ENCODE measurements at regions not wholly inside any gene's neighbourhood (a gene's known extent, or its start where the extent isn't known, plus 50 kb on each side); places are given as distances from the start of the nearest gene placed in this dataset.
A peak's percentile ranks its signal among the peaks of the same experiment; 100 is the strongest.
"Not testable (repeated sequence)": the region's sequence is repeated elsewhere in the genome, so short reads cannot be mapped to it uniquely, and the experiment has no call there.

DNA sequence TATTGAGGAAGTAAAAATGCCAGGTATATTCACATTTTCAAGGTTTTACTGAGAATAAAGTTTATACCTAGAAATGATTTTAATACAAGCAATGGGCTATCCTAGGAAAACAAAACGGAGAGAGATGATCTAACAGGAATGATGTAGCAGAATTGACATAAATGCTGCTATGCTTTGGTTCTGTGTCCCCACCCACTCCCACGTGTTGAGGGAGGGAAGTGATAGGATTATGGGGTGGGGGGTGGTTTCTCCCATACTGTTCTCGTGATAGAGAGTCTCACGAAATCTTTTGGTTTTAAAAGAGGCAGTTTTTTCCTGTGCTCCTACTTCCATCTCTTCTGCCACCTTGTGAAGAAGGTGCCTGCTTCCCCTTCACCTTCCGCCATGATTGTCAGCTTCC lies 236.2 kb upstream of the ZNF337 start:
- ATAC-seq; intact Hi-C loops (cut with DNase I); DNase-seq (ENCODE audit: low spot score): not testable (repeated sequence)

- DNase-seq (ENCODE audit: low spot score); ATAC-seq: not testable (repeated sequence)
These were observed 235.5 kb upstream of the ZNF337 start for GRCh38 chr20:25932170-25932569.

GRCh38 chr20:25902321-25902720 lies 205.7 kb upstream of the ZNF337 start:
- intact Hi-C loops (cut with DNase I); ATAC-seq; DNase-seq (ENCODE audit: low spot score): not testable (repeated sequence)

More at GRCh38 chr20:25932170-25932569, 235.5 kb upstream of the ZNF337 start:
- intact Hi-C loops (cut with DNase I): not testable (repeated sequence)

GRCh38 chr20:25898663-25899062 lies 202.0 kb upstream of the ZNF337 start:
- DNase-seq (ENCODE audit: low spot score); ATAC-seq; intact Hi-C loops (cut with DNase I): not testable (repeated sequence)

GRCh38 chr20:25879096-25879495 lies 182.4 kb upstream of the ZNF337 start:
- ATAC-seq; intact Hi-C loops (cut with DNase I); DNase-seq (ENCODE audit: low spot score): not testable (repeated sequence)

DNA sequence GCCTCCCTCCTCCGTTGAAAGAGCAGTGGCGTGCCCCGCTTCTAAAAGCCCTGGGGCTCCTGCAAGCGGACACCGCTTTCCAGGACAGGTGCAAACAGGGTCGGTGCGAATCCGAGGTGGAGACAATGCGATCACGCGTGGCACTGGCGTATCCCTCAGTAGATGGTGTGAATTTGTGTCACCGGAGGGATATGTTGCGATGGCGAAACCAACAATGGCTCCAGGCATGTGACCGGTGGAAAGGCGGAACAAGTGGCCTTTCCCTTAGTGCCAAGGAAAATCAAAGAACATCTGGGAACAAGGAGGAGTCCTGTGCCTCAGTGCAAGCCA lies 172.0 kb upstream of the ZNF337 start:
- DNase-seq (ENCODE audit: low spot score); intact Hi-C loops (cut with DNase I): not testable (repeated sequence)
- ATAC-seq: peak; percentile 28

- ATAC-seq (peak; percentile 96), DNase-seq (ENCODE audit: low spot score) (peak; percentile 85)
- intact Hi-C loops (cut with DNase I): no loop called here
These were observed 171.4 kb upstream of the ZNF337 start for GRCh38 chr20:25867776-25868649.

DNA sequence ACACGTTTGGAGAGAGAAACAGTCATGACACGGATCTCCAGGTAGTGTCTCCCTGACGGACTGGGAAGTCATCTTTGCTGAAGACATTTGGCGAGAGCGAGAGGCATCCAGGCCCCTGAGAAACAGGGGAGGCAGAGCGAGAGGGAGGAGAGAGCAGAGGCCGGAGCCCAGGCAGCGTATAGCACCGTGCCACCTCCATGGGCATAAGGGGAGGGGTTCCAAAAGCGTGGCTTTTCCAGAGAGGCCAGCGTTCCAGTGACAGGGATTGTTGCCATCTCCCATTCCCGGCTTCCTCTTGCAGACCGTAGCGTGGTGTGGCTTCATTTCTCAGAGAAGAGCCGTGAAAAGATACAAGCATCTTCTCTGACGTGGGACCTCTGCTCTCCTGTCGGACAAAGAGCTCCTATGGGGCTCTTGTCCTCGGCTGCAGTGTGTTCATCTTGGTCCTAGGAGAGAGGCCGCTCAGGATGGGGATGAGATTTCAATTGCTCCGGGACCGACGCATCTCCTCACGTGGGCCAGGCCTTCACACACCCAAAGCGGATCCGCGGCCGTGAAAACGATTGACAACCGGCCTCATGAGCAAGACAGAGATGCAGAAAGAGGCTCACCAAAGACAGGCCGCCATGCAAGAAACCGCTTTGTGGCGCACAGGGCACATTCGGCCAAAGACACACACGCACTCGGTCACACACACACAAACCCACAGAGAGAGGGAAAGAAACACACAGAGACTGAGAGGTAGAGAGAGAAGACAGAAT lies 170.5 kb upstream of the ZNF337 start:
- DNase-seq (ENCODE audit: low spot score); ATAC-seq; intact Hi-C loops (cut with DNase I): not testable (repeated sequence)

- DNase-seq (ENCODE audit: low spot score): peak; percentile 82
- ATAC-seq: peak; percentile 35
- intact Hi-C loops (cut with DNase I): no loop called here
These were observed 169.3 kb upstream of the ZNF337 start for GRCh38 chr20:25865715-25866656.

- ATAC-seq; intact Hi-C loops (cut with DNase I); DNase-seq (ENCODE audit: low spot score): not testable (repeated sequence)
These were observed 168.5 kb upstream of the ZNF337 start for GRCh38 chr20:25864963-25865714.

DNA sequence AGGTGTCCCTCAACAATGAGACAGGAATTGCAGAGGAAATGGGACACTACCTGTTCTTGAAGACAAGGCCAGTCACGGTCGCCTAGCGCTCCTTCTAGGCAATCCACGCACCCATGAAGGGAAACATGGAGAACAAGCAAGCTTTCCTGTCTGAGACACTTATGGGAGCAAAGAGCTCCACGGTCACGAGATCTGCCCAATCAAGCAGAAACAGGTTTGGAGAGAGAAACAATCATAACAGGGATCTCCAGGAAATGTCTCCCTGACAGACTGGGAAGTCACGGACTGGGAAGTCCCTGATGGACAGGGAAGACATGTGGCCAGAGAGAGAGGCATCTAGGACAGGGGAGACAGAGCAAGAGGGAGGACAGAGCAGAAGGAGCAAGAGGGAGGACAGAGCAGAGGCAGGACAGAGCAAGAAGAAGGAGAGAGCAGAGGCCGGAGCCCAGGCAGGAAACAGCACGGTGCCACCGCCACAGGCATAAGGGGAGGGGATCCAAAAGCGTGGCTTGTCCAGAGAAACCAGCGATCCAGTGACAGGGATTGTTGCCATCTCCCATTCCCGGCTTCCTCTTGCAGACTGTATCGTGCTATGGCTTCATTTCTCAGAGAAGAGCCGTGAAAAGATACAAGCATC lies 167.8 kb upstream of the ZNF337 start:
- no peak for DNase-seq (ENCODE audit: low spot score)
- ATAC-seq: no peak
- intact Hi-C loops (cut with DNase I): no loop called here

DNA sequence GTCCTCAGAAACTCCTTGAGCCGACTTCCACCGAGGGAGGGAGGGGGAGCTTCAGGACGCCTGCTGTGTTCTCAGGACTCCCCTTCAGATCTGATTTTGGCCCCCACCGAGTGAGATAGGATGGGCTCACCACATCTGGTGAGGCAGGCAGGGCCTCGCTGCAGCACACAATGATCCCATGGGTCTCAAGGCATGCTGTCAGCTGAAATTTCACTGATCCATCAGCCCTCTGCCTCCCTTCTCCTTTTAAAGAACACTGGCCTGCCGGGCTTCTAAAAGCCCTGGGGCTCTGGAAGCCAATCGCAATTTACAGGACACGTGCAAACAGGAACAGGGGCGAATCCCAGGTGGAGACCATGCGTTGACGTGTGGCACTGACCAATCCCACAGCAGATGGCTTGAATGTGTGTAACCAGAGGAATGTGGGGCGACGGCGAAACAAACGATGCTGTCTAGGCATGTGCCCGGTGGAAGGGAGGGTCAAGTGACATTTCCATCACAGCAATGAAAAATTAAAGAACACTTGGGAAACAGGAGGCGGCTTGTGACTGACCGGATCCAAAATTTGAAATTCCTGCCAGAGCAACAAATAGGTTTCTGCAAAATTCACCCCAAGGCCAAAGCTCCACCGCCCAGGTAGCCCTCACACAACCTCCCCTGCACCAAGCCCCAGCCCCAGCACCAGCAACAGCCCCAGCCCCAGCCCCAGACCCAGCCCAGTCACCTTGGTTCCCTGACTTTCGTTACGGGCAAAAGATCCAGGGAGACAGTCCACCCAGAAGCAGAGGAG lies 167.1 kb upstream of the ZNF337 start:
- DNase-seq (ENCODE audit: low spot score): no peak
- no peak for ATAC-seq
- intact Hi-C loops (cut with DNase I): no loop called here

DNA sequence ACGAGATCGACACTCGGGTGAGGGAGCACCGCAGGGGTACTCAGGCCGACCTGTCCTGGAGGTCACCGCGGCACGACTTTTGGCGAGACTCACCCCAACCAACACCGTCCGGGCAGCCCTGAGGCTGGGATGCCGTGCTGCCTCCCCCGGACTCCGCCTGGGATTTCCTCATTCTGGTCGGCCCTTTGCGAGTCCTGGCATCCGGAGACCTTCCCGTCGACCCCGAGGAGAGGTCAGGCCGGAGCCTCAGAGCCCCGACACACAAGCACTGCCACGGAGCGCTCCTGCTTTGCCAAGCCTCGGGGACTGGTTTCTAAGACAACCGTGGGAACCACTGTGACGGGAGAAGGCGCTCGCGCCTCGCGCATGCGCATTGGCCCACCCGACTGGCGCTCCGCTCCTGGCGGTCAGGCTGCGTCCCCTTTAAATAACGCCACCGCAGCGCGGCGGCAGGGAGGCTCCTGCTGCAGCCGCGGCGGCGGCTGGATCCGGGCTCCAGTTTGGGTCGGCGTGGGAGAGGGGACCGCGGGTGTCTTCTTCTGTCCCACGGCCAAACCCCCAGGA lies 166.4 kb upstream of the ZNF337 start:
- intact Hi-C loops (cut with DNase I): not testable (repeated sequence)
- ATAC-seq (peak; percentile 69), DNase-seq (ENCODE audit: low spot score) (peak; percentile 91)

DNA sequence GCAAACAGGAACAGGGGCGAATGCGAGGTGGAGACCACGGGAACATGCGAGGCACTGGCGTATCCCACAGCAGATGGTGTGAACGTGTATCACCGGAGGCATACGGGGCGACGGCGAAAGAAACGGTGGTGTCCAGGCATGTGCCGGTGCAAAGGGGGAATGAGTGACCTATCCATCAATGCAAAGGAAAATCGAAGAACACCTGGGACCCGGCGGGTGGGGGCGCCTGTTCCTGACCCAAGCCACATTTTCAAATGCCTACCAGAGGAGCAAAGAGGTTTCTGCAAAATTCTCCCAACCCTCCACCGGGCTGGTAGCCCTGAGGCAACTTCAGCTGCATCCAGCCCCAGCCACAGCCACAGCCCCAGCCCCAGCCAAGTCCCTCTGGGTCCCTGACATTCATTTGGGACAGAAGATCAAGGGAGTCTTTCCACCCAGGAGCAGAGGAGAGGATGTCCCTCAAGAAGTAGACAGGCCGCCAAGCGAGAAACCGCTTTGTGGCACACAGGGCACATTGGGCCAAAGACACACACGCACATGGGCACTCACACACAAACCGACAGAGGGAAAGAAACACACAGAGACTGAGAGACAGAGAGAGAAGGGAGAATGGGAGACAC lies 164.0 kb upstream of the ZNF337 start:
- ATAC-seq (no peak), DNase-seq (ENCODE audit: low spot score) (no peak)
- intact Hi-C loops (cut with DNase I): no loop called here

DNA sequence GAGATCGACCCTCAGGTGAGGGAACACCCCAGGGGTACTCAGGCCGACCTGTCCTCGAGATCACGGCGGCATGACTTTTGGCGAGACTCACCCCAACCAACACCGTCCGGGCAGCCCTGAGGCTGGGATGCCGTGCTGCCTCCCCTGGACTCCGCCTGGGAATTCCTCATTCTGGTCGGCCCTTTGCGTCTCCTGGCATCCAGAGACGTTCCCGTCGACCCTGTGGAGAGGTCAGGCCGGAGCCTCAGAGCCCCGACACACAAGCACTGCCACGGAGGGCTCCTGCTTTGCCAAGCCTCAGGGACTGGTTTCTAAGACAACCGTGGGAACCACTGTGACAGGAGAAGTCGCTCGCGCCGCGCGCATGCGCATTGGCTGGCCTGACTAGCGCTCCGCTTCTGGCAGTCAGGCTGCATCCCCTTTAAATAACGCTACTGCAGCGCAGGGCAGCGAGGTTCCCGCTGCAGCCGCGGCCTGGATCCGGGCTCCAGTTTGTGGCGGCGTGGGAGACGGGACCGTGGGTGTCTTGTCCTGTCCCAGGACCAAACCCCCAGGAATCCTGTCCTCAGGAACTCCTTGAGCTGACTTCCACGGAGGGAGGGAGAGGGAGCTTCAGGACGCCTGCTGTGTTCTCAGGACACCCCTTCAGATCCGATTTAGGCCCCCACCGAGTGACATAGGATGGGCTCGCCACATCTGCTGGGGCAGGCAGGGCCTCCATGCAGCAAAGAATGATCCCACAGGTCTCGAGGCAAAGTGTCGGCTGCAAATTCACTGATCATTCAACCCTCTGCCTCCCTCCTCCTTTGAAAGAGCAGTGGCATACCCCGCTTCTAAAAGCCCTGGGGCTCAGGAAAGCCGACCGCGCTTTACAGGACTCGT lies 163.2 kb upstream of the ZNF337 start:
- DNase-seq (ENCODE audit: low spot score): peak; percentile 86
- ATAC-seq: peak; percentile 63
- intact Hi-C loops (cut with DNase I): no loop called here

All from sciatic nerve (tissue), 2 donors.